GM18868 (cell line): ENCODE measurements at regions not wholly inside any gene's neighbourhood (a gene's known extent, or its start where the extent isn't known, plus 50 kb on each side); places are given as distances from the start of the nearest gene placed in this dataset.
"Not testable (repeated sequence)": the region's sequence is repeated elsewhere in the genome, so short reads cannot be mapped to it uniquely, and the experiment has no call there.

Source experiments
- ATAC-seq: cut with Tn5 transposase; IDR thresholded peaks from one replicate; pipeline ENCODE4 v1.9.1; 2021; ENCODE audit warnings: mild to moderate bottlenecking, moderate library complexity; ENCODE audit not compliant: unreplicated experiment

GRCh38 chr6:84360039-84360438 is 132.6 kb upstream of the CEP162 start:
- no peak for ATAC-seq

DNA sequence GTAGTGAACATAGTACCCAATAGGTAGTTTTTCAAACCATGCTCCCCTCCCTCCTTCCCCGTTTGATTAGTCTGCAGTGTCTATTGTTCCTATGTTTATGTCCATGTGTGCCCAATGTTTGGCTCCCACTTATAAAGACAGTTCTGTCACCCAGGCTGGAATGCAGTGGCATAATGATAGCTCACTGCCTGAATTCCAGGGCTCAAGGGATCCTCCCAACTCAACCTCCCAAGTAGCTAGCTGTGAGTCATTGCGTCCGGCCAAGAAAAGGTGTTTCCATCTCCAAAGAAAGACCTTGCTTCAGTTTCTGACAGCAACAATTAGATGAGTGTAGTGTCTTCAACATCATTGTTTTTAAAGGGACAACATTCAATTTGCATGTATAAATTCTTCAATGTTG is 131.1 kb upstream of the CEP162 start:
- ATAC-seq: no peak

- ATAC-seq: no peak
Observed at GRCh38 chr6:84357631-84358030, 130.2 kb upstream of the CEP162 start.

GRCh38 chr6:84356907-84357306 is 129.5 kb upstream of the CEP162 start:
- ATAC-seq: no peak

GRCh38 chr6:84353459-84354423 is 126.3 kb upstream of the CEP162 start:
- ATAC-seq: no peak

GRCh38 chr6:84350397-84350796 is 123.0 kb upstream of the CEP162 start:
- ATAC-seq: no peak

GRCh38 chr6:84349542-84349941 is 122.1 kb upstream of the CEP162 start:
- no peak for ATAC-seq

GRCh38 chr6:84348801-84349200 is 121.4 kb upstream of the CEP162 start:
- ATAC-seq: no peak

DNA sequence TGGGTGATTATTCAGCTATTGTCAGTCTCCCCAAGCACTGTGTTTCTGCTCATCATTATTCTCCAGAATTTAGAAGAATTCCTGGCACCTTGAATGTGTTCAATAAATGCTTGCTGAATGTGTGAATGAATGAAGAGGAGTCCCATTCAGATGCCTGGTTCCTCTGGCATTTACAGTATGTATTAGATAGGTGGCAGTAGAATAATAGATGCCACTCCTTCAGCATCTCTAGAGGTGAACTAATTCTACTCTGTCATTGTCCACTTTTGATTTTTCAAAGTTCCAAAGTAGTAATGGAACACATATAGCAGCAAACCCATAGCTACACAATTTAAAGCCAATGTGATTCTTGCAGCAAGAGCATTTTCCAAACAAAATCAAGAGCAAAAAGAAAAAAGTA is 118.9 kb upstream of the CEP162 start:
- ATAC-seq: no peak

- no peak for ATAC-seq
Observed at GRCh38 chr6:84344005-84344404, 116.6 kb upstream of the CEP162 start.

DNA sequence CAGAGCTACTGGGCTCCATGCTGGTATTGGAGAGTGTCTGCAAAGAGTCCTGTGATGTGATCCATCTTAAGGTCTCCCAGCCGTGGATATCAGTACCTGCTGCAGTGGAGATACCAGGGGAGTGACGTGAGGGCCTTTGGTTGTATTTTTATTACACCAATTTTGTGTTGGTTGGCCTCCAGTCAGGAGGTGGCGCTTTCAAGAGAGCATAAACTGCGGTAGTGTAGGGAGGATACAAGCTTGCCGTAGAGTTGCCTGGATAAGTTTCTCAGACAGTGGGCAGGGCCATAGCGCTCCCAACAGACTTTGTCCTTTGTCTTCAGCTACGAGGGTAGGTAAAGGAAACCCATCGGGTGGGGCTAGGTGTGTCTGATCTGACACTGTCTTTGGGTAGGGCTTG is 113.0 kb upstream of the CEP162 start:
- ATAC-seq: no peak

GRCh38 chr6:84333842-84334241 is 106.4 kb upstream of the CEP162 start:
- no peak for ATAC-seq

GRCh38 chr6:84332139-84333034 is 104.9 kb upstream of the CEP162 start:
- peak; percentile 99 for ATAC-seq

- no peak for ATAC-seq
Observed at GRCh38 chr6:84330325-84330724, 102.9 kb upstream of the CEP162 start.

DNA sequence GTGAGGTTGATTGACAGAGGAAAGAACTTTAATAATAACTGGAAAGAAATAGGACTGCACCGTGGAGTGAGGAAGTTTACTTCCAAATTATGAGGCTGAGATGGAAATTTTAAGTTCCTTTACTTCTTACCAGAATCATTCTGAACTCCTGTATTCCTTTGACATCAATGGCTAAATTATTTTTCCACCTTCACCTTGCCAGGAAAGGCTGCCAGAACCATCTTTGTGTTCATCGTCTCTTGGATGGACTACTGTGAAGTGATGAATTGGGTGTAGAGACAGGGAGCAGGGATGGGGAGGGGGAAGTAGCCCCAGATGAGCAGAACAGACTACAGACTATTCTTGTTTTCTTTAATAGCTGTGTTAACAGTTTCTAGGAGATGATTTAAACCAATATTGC is 102.1 kb upstream of the CEP162 start:
- no peak for ATAC-seq

- no peak for ATAC-seq
Observed at GRCh38 chr6:84329077-84329476, 101.6 kb upstream of the CEP162 start.

DNA sequence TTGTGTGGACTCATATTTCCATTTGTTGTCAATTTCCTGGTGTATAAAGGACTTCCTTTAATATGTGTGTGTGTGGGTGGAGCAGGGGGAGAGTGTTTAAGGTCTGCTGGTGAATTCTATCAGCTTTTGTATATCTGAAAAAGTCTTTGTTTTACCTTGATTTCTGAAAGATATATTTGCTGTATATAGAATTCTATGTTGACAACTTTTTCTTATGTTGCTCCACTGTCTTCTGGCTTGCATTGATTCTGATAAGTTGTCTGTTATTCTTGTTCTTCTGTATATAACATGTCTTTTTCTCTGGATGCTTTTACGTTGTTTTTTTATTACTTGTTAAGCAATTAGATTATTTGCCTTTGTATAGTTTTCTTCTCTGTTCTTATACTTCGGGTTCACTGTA is 90.0 kb upstream of the CEP162 start:
- ATAC-seq: no peak

DNA sequence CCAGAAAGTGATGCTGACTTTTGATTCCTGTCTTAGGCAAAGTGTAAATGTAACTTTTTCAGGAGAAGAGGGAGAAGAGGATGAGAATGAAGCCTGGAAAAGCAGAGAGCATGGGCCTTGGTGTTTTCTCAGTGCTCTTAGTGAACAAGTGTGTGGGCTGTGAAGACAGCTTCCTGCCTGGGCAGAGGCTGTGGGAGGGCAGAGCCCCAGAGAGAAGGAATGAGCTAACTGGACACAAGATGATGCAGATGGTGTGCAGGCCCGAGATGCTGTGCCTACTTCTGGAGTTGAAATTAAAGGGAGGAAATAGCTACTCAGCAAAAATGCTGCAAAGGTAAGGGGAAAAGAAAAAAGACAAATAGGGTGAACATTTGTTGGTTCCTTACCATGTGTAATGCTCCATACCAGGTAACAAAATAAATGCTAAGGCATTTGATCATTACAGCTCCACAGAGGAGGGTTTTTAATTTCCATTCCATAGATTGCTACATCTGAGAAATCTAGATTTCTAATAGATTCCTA is 87.0 kb upstream of the CEP162 start:
- ATAC-seq: no peak

DNA sequence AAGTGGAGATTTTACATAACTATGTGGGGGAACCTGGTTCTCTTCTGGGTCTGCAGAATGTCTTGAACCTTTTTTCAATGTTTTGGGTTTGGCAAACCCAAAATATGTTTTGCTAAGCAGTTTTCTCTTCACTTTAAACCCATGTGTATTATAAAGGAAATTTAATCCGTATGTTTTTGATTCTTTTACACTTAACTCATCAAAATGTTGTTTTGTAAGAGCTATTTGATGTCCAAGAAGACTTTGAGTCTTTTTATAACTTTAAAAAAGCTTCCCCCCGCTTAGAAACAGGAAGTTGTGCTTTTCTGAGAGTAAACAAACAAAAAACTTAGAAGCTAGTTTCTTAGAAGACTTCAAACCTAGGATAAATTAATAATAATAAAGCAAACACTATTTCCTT is 81.9 kb upstream of the CEP162 start:
- no peak for ATAC-seq

- no peak for ATAC-seq
Observed at GRCh38 chr6:84304881-84305280, 77.4 kb upstream of the CEP162 start.

DNA sequence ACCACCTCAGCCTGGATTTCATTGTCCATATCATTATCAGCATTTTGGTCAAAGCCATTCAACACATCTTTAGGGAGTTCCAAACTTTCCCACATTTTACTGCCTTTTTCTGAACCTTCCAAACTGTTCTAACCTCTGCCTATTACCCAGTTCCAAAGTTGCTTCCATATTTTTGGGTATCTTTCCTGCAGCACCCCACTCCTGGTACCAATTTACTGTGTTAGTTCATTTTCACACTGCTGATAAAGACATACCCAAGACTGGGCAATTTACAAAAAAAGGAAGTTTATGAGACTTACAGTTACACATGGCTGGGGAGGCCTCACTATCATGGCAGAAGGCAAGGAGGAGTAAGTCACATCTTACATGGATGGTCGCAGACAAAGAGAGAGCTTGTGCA is 63.6 kb upstream of the CEP162 start:
- ATAC-seq: not testable (repeated sequence)
